ENCODE measurements at regions not wholly inside any gene's neighbourhood (a gene's known extent, or its start where the extent isn't known, plus 50 kb on each side); places are given as distances from the start of the nearest gene placed in this dataset.
"Not testable (repeated sequence)": the region's sequence is repeated elsewhere in the genome, so short reads cannot be mapped to it uniquely, and the experiment has no call there.

- no peak overlapping the region for H3K4me3 ChIP-seq (ENCODE audit: control insufficient read depth, low read depth, low read length)
- DNase-seq (ENCODE audit: low read depth), result no peak
- TF ChIP-seq CTCF (conservative IDR thresholded peaks at IDR 0.05; ENCODE audit: control insufficient read depth, insufficient read depth, low read depth, low read length), result no peak
These were observed 284.6 kb upstream of the ANKRD50 start for GRCh38 chr4:124997124-124997523.

GRCh38 chr4:124993838-124994237 lies 281.3 kb upstream of the ANKRD50 start:
- no peak for TF ChIP-seq CTCF (conservative IDR thresholded peaks at IDR 0.05; ENCODE audit: control insufficient read depth, insufficient read depth, low read depth, low read length)
- no peak overlapping the region for H3K4me3 ChIP-seq (ENCODE audit: control insufficient read depth, low read depth, low read length)
- DNase-seq (ENCODE audit: low read depth), result no peak

- no peak for TF ChIP-seq CTCF (conservative IDR thresholded peaks at IDR 0.05; ENCODE audit: control insufficient read depth, insufficient read depth, low read depth, low read length)
- no peak for DNase-seq (ENCODE audit: low read depth)
- no peak overlapping the region for H3K4me3 ChIP-seq (ENCODE audit: control insufficient read depth, low read depth, low read length)
These were observed 277.9 kb upstream of the ANKRD50 start for GRCh38 chr4:124990398-124990797.

- TF ChIP-seq CTCF (conservative IDR thresholded peaks at IDR 0.05; ENCODE audit: control insufficient read depth, insufficient read depth, low read depth, low read length), result no peak
- no peak overlapping the region for H3K4me3 ChIP-seq (ENCODE audit: control insufficient read depth, low read depth, low read length)
- peak; percentile 85 for DNase-seq (ENCODE audit: low read depth)
These were observed 267.8 kb upstream of the ANKRD50 start for GRCh38 chr4:124980276-124980752.

- not testable (repeated sequence) for H3K4me3 ChIP-seq (ENCODE audit: control insufficient read depth, low read depth, low read length); DNase-seq (ENCODE audit: low read depth)
These were observed 266.0 kb upstream of the ANKRD50 start for GRCh38 chr4:124978536-124978935.

GRCh38 chr4:124977045-124977444 lies 264.5 kb upstream of the ANKRD50 start:
- no peak for DNase-seq (ENCODE audit: low read depth)
- no peak for TF ChIP-seq CTCF (conservative IDR thresholded peaks at IDR 0.05; ENCODE audit: control insufficient read depth, insufficient read depth, low read depth, low read length)
- H3K4me3 ChIP-seq (ENCODE audit: control insufficient read depth, low read depth, low read length), result no peak overlapping the region

GRCh38 chr4:124974152-124974551 lies 261.6 kb upstream of the ANKRD50 start:
- no peak overlapping the region for H3K4me3 ChIP-seq (ENCODE audit: control insufficient read depth, low read depth, low read length)
- no peak for DNase-seq (ENCODE audit: low read depth)
- TF ChIP-seq CTCF (conservative IDR thresholded peaks at IDR 0.05; ENCODE audit: control insufficient read depth, insufficient read depth, low read depth, low read length), result no peak
